HepG2 (cell line): ENCODE measurements at regions not wholly inside any gene's neighbourhood (a gene's known extent, or its start where the extent isn't known, plus 50 kb on each side); places are given as distances from the start of the nearest gene placed in this dataset.

Experiments
- ATAC-seq: fragments of 200-7000 bp; cut with Tn5 transposase; 3 replicates; pipeline ENCODE4 v1.9.1; 2020; ENCODE audit warnings: mild to moderate bottlenecking, moderate library complexity
- BruUV-seq: library from RNA; stranded (reverse); fragments of 400-500 nt; replicated peaks from 2 replicates; lab custom pipeline; 2021; lab: Mats Ljungman, UMichigan
- CTCF ChIA-PET: fragments of 300-600 bp; formaldehyde crosslinking; extraction: SDS; loops from one replicate; lab custom pipeline; 2021; ENCODE audit warnings: low total read pairs, inconsistent platforms, low intra/inter-chr PET ratio; lab: Yijun Ruan, JAX
- POLR2A ChIA-PET: fragments of 350-600 bp; sonication (Branson Sonifier 250); formaldehyde crosslinking; loops from one replicate; lab custom pipeline; 2020; ENCODE audit warnings: antibody characterized with exemption, inconsistent platforms; lab: Yijun Ruan, JAX
- DNase-seq: peaks from one replicate; pipeline ENCODE4 v3.0.0-alpha.2; 2015; ENCODE audit warnings: low spot score
- FAIRE-seq: peaks from 3 replicates; lab custom pipeline; 2011; peaks lifted over from hg19 to GRCh38; lab: Jason Lieb, UNC
- H2AFZ ChIP-seq: one replicate; pipeline ENCODE4 v1.6.1; 2011; ENCODE audit warnings: low read length, inconsistent platforms
- H3K27ac ChIP-seq: fragments of 300-600 bp; 3 replicates; pipeline ENCODE4 v1.8.0; 2011; ENCODE audit warnings: mixed run types, mild to moderate bottlenecking, mixed read lengths, low read length, inconsistent platforms; ENCODE audit not compliant: insufficient read depth; ENCODE audit errors: extremely low read length
- H3K27me3 ChIP-seq, 2 experiments: fragments of 200-600 bp in 1 of 2; 2 replicates in 1 of 2; 3 replicates in 1 of 2; pipeline versions ENCODE4 v1.6.0 to v1.8.0; 2011; ENCODE audit warnings: low read length in 2 of 2, mild to moderate bottlenecking in 2 of 2, moderate library complexity in 2 of 2, inconsistent platforms in 1 of 2; ENCODE audit not compliant: insufficient read depth in 2 of 2, control insufficient read depth in 1 of 2
- H3K36me3 ChIP-seq, 2 experiments: fragments of 200-600 bp in 1 of 2; replicated peaks in 1 of 2; 2 replicates in 1 of 2; 3 replicates in 1 of 2; pipeline versions ENCODE4 v1.5.1 to v1.8.0; 2011; ENCODE audit warnings: low read length in 2 of 2, inconsistent platforms in 1 of 2; ENCODE audit not compliant: insufficient read depth in 2 of 2, control insufficient read depth in 1 of 2
- H3K4me1 ChIP-seq: 2 replicates; pipeline ENCODE4 v1.5.1; 2012; ENCODE audit warnings: low read length, inconsistent platforms; ENCODE audit not compliant: insufficient read depth
- H3K4me2 ChIP-seq: 2 replicates; pipeline ENCODE4 v1.6.0; 2011; ENCODE audit warnings: low read depth, low read length, inconsistent platforms
- H3K4me3 ChIP-seq, 3 experiments: fragments of 200-600 bp in 1 of 3; sonication (generic), shearing (Covaris generic) in 1 of 3; replicated peaks in 1 of 3; 2 replicates each; pipeline ENCODE4 v1.5.1; 2011 to 2016; ENCODE audit warnings: low read length in 3 of 3, inconsistent platforms in 2 of 3, low read depth in 2 of 3, mild to moderate bottlenecking in 2 of 3, control low read depth in 1 of 3, mixed read lengths in 1 of 3; ENCODE audit not compliant: insufficient read depth in 1 of 3
- H3K79me2 ChIP-seq: one replicate; pipeline ENCODE4 v1.6.1; 2011; ENCODE audit warnings: low read length, inconsistent platforms; ENCODE audit not compliant: insufficient read depth
- H3K9ac ChIP-seq: 2 replicates; pipeline ENCODE4 v1.6.0; 2011; ENCODE audit warnings: mild to moderate bottlenecking, low read depth, low read length, inconsistent platforms; ENCODE audit not compliant: insufficient read depth
- H3K9me3 ChIP-seq: 2 replicates; pipeline ENCODE4 v1.5.1; 2012; ENCODE audit warnings: mild to moderate bottlenecking, low read length
- H4K20me1 ChIP-seq: 2 replicates; pipeline ENCODE4 v1.6.0; 2011; ENCODE audit warnings: inconsistent platforms, mild to moderate bottlenecking, low read length, moderate library complexity; ENCODE audit not compliant: insufficient read depth
- ADNP ChIP-seq: sonication (generic); formaldehyde crosslinking; IDR thresholded peaks from 2 replicates; pipeline ENCODE4 v1.4.0; 2020; ENCODE audit warnings: missing genetic modification reagents
- CEBPZ ChIP-seq: IDR thresholded peaks from 2 replicates; pipeline ENCODE4 v1.6.1; 2012; ENCODE audit warnings: low read length, improper control_type of control experiment
- FOXC1 ChIP-seq: sonication (generic); formaldehyde crosslinking; IDR thresholded peaks from 2 replicates; pipeline ENCODE4 v1.8.0; 2022; ENCODE audit warnings: mild to moderate bottlenecking, missing genetic modification reagents, borderline replicate concordance
- HMGA1 ChIP-seq: sonication (generic); formaldehyde crosslinking; conservative IDR thresholded peaks from 2 replicates; pipeline ENCODE4 v1.4.0; 2020; ENCODE audit warnings: missing genetic modification reagents
- JUND ChIP-seq: sonication (generic); formaldehyde crosslinking; IDR thresholded peaks from 2 replicates; pipeline ENCODE4 v1.8.0; 2022; ENCODE audit warnings: mild to moderate bottlenecking, missing genetic modification reagents
- KDM3A ChIP-seq: IDR thresholded peaks from 2 replicates; pipeline ENCODE4 v1.6.1; 2018; ENCODE audit warnings: low read depth, missing compliant biosample characterization
- KLF9 ChIP-seq: IDR thresholded peaks from 2 replicates; pipeline ENCODE4 v1.6.1; 2016; ENCODE audit warnings: low read depth
- NFYB ChIP-seq: sonication (generic); formaldehyde crosslinking; IDR thresholded peaks from 2 replicates; pipeline ENCODE4 v1.4.0; 2020; ENCODE audit warnings: missing genetic modification reagents
- POLR2G ChIP-seq: fragments of 200-400 bp; formaldehyde crosslinking; IDR thresholded peaks from 2 replicates; pipeline ENCODE4 v1.6.1; 2018; ENCODE audit warnings: mild to moderate bottlenecking, low read depth, low read length, moderate library complexity
- RARG ChIP-seq: sonication (generic); formaldehyde crosslinking; IDR thresholded peaks from 2 replicates; pipeline ENCODE4 v1.4.0; 2020; ENCODE audit warnings: low read depth, mild to moderate bottlenecking, missing genetic modification reagents
- SMARCC2 ChIP-seq: fragments of 450-650 bp; IDR thresholded peaks from 2 replicates; pipeline ENCODE4 v1.6.1; 2017; ENCODE audit warnings: antibody characterized with exemption, mild to moderate bottlenecking
- TFE3 ChIP-seq: IDR thresholded peaks from 2 replicates; pipeline ENCODE4 v1.6.1; 2016
- THAP8 ChIP-seq: sonication (generic); formaldehyde crosslinking; IDR thresholded peaks from 2 replicates; pipeline ENCODE4 v1.5.1; 2020; ENCODE audit warnings: missing genetic modification reagents, mild to moderate bottlenecking, borderline replicate concordance
- ZBTB38 ChIP-seq: sonication (generic); formaldehyde crosslinking; IDR thresholded peaks from 2 replicates; pipeline ENCODE4 v1.5.1; 2020; ENCODE audit warnings: mild to moderate bottlenecking, missing genetic modification reagents
- ZEB1 ChIP-seq: IDR thresholded peaks from 2 replicates; pipeline ENCODE4 v1.6.1; 2012; ENCODE audit warnings: mild to moderate bottlenecking, low read depth, inconsistent platforms; ENCODE audit not compliant: insufficient replicate concordance
- ZNF484 ChIP-seq: sonication (generic); formaldehyde crosslinking; IDR thresholded peaks from 2 replicates; pipeline ENCODE4 v1.5.1; 2020; ENCODE audit warnings: mild to moderate bottlenecking, low read depth, missing genetic modification reagents, borderline replicate concordance
- ZNF644 ChIP-seq: IDR thresholded peaks from 2 replicates; pipeline ENCODE4 v1.6.1; 2016; ENCODE audit warnings: low read depth
- ZNF670 ChIP-seq: sonication (generic); formaldehyde crosslinking; IDR thresholded peaks from 2 replicates; pipeline ENCODE4 v1.8.0; 2022; ENCODE audit warnings: mild to moderate bottlenecking, missing genetic modification reagents, borderline replicate concordance
- ZNF724P ChIP-seq: sonication (generic); formaldehyde crosslinking; IDR thresholded peaks from 2 replicates; pipeline ENCODE4 v1.8.0; 2022; ENCODE audit warnings: missing genetic modification reagents, borderline replicate concordance
- ZNF777 ChIP-seq: sonication (generic); formaldehyde crosslinking; IDR thresholded peaks from 2 replicates; pipeline ENCODE4 v1.4.0; 2020; ENCODE audit warnings: missing genetic modification reagents
- WGBS: methylation state at CpG from one replicate; pipeline ENCODE4 v1.1.6; 2017; ENCODE audit warnings: low lambda C conversion rate; 5-methylcytosine and 5-hydroxymethylcytosine counted together
- in situ Hi-C: cut with HindIII; loops from 2 replicates; pipeline ENCODE4 v1.10.0; 2017; ENCODE audit warnings: low pct_unique_long_range_greater_than_20kb; ENCODE audit not compliant: extremely low pct_ligation_motif_present
- intact Hi-C: fragments of 100-400 bp; cut with micrococcal nuclease; formaldehyde crosslinking; loops from one replicate; pipeline ENCODE4 v1.10.0; 2022; ENCODE audit not compliant: unreplicated experiment

- no peak overlapping the region for H3K9ac ChIP-seq
- no peak overlapping the region for H3K4me2 ChIP-seq
- FAIRE-seq, result no peak
- no peak for DNase-seq
- no peaks in the 10 kb centered on the region for H3K4me1 ChIP-seq
- H4K20me1 ChIP-seq, result no peaks in the 10 kb centered on the region
- ATAC-seq, result no peak
- TF ChIP-seq NFYB (CRISPR knock-in tag) (no peak), KLF9 (CRISPR knock-in tag) (no peak), THAP8 (CRISPR knock-in tag) (no peak), TFE3 (no peak), POLR2G (no peak), ZNF777 (no peak), ZNF724P (CRISPR knock-in tag) (no peak), ZNF484 (CRISPR knock-in tag) (no peak), CEBPZ (no peak), ZBTB38 (no peak), JUND (CRISPR knock-in tag) (no peak), KDM3A (no peak), ZNF644 (CRISPR knock-in tag) (no peak), ADNP (CRISPR knock-in tag) (no peak), ZNF670 (CRISPR knock-in tag) (no peak), HMGA1 (CRISPR knock-in tag) (no peak), FOXC1 (CRISPR knock-in tag) (no peak), SMARCC2 (no peak), ZEB1 (no peak), RARG (CRISPR knock-in tag) (no peak)
- WGBS, result 2% methylated on average over 3 of the region's 3 CpGs
- H3K4me3 ChIP-seq, result no peak overlapping the region
- H3K79me2 ChIP-seq, result no peaks in the 10 kb centered on the region
- no peaks in the 10 kb centered on the region for H3K27me3 ChIP-seq
- BruUV-seq, result no TSS peak
- no peaks in the 10 kb centered on the region for H3K9me3 ChIP-seq
- H2AFZ ChIP-seq, result no peak overlapping the region
- ChIA-PET POLR2A (no interaction called here), CTCF (interaction anchor here (1.6 kb wide), 1 partner anchor 197 kb away, joined by 6 read pairs; no protein-coding TSS in a partner anchor)
- in situ Hi-C loops, result no loop called here
- intact Hi-C loops, result no loop called here
- no peak overlapping the region for H3K27ac ChIP-seq
- no peaks in the 10 kb centered on the region for H3K36me3 ChIP-seq
These were observed 332.3 kb upstream of the SATB1 start for GRCh38 chr3:18757476-18757875.
